Keratinocyte (primary cell): ENCODE measurements at regions not wholly inside any gene's neighbourhood (a gene's known extent, or its start where the extent isn't known, plus 50 kb on each side); places are given as distances from the start of the nearest gene placed in this dataset.

Source experiments
- DNase-seq: peaks from one replicate; pipeline ENCODE4 v3.0.0-alpha.2; 2011; ENCODE audit warnings: low read depth, missing footprints, low spot score
- FAIRE-seq: peaks from 2 replicates; lab custom pipeline; 2011; peaks lifted over from hg19 to GRCh38; lab: Jason Lieb, UNC
- H2AFZ ChIP-seq: 2 replicates; pipeline ENCODE4 v1.6.0; 2012; ENCODE audit warnings: low read length, control low read depth, inconsistent platforms; ENCODE audit not compliant: control insufficient read depth
- H3K27ac ChIP-seq: 2 replicates; pipeline ENCODE4 v1.5.1; 2011; ENCODE audit warnings: low read length; ENCODE audit not compliant: control insufficient read depth, insufficient read depth
- H3K27me3 ChIP-seq: 3 replicates; pipeline ENCODE4 v1.6.0; 2011; ENCODE audit warnings: low read length; ENCODE audit not compliant: control insufficient read depth, insufficient read depth; ENCODE audit errors: extremely low read depth
- H3K36me3 ChIP-seq, 2 experiments: 2 replicates in 1 of 2; 3 replicates in 1 of 2; pipeline ENCODE4 v1.5.1; 2011; ENCODE audit warnings: low read length in 2 of 2, mild to moderate bottlenecking in 1 of 2; ENCODE audit not compliant: control insufficient read depth in 2 of 2, insufficient read depth in 2 of 2; ENCODE audit errors: extremely low read depth in 1 of 2
- H3K4me1 ChIP-seq: 3 replicates; pipeline ENCODE4 v1.5.1; 2011; ENCODE audit warnings: low read length; ENCODE audit not compliant: control insufficient read depth, insufficient read depth; ENCODE audit errors: extremely low read depth
- H3K4me2 ChIP-seq: 3 replicates; pipeline ENCODE4 v1.6.0; 2011; ENCODE audit warnings: low read depth, low read length; ENCODE audit not compliant: control insufficient read depth, insufficient read depth; ENCODE audit errors: extremely low read depth
- H3K4me3 ChIP-seq, 3 experiments: fragments of 200-600 bp in 1 of 3; sonication (generic) in 1 of 3; 2 replicates in 2 of 3; 3 replicates in 1 of 3; pipeline ENCODE4 v1.5.1; 2011 to 2016; ENCODE audit warnings: low read length in 3 of 3, mild to moderate bottlenecking in 3 of 3, control low read depth in 2 of 3, inconsistent platforms in 1 of 3, low read depth in 1 of 3, mixed read lengths in 1 of 3, mixed run types in 1 of 3, moderate library complexity in 1 of 3; ENCODE audit not compliant: control insufficient read depth in 2 of 3, insufficient read depth in 2 of 3; ENCODE audit errors: extremely low read depth in 1 of 3
- H3K79me2 ChIP-seq: 2 replicates; pipeline ENCODE4 v1.6.0; 2012; ENCODE audit warnings: low read length; ENCODE audit not compliant: control insufficient read depth, insufficient read depth
- H3K9ac ChIP-seq: 3 replicates; pipeline ENCODE4 v1.6.0; 2011; ENCODE audit warnings: low read length; ENCODE audit not compliant: control insufficient read depth, insufficient read depth; ENCODE audit errors: extremely low read depth
- H3K9me1 ChIP-seq: 3 replicates; pipeline ENCODE4 v1.6.0; 2011; ENCODE audit warnings: low read length; ENCODE audit not compliant: control insufficient read depth, insufficient read depth; ENCODE audit errors: extremely low read depth
- H3K9me3 ChIP-seq: 2 replicates; pipeline ENCODE4 v1.5.1; 2012; ENCODE audit warnings: low read depth, low read length; ENCODE audit not compliant: control insufficient read depth
- H4K20me1 ChIP-seq: 3 replicates; pipeline ENCODE4 v1.6.0; 2011; ENCODE audit warnings: low read length; ENCODE audit not compliant: control insufficient read depth, insufficient read depth; ENCODE audit errors: extremely low read depth
- EZH2 ChIP-seq: IDR thresholded peaks from one replicate; pipeline ENCODE4 v1.6.1; 2012; ENCODE audit warnings: inconsistent platforms, mild to moderate bottlenecking, low read length, moderate library complexity
- dilution Hi-C: fragments of 300-500 bp; cut with MboI; formaldehyde crosslinking; loops from one replicate; pipeline ENCODE4 v1.7.0; 2020; ENCODE audit warnings: low sequenced_read_pairs; ENCODE audit not compliant: extremely low pct_ligation_motif_present
- TF ChIP-seq, protein P1 (sequence below), 3 experiments: IDR thresholded peaks in 1 of 3; conservative IDR thresholded peaks in 1 of 3; optimal IDR thresholded peaks in 1 of 3; 2 replicates in 2 of 3; 3 replicates in 1 of 3; pipeline versions ENCODE3 to v1.5.1; 2011; ENCODE audit warnings: low read length in 3 of 3, mild to moderate bottlenecking in 3 of 3, moderate library complexity in 2 of 3, control low read depth in 1 of 3, inconsistent platforms in 1 of 3; ENCODE audit not compliant: insufficient read depth in 2 of 3; ENCODE audit errors: extremely low read depth in 1 of 3

DNA sequence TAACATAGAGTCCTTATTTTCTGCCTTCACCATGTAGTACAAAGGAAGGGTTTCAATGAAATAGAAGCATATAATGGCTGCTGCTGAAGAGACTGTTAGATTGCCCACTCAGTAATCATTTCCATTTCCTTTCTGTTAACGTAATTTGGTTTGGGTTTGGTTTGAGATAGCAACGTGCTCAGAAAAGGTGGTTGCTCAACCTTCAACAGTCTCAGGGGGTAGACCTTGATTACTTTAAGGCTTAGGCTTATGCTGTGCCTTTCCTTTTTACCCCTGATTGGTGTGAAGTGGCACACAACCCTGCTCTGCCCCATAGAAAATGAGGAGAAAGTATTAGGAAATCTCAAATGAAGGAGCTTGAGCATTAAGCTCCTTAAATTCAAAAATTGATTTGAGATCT, 163.7 kb upstream of the TP63 start:
- Histone ChIP-seq H3K27ac (no peak overlapping the region), H2AFZ (no peak overlapping the region), H3K4me3 (no peak overlapping the region), H3K9me1 (no peaks in the 10 kb centered on the region), H3K36me3 (no peaks in the 10 kb centered on the region), H3K27me3 (no peaks in the 10 kb centered on the region), H4K20me1 (no peaks in the 10 kb centered on the region), H3K9ac (no peak overlapping the region), H3K4me1 (no peaks in the 10 kb centered on the region), H3K4me2 (no peak overlapping the region), H3K9me3 (no peaks in the 10 kb centered on the region), H3K79me2 (no peaks in the 10 kb centered on the region)
- dilution Hi-C loops: no loop called here
- TF ChIP-seq, protein P1, sequence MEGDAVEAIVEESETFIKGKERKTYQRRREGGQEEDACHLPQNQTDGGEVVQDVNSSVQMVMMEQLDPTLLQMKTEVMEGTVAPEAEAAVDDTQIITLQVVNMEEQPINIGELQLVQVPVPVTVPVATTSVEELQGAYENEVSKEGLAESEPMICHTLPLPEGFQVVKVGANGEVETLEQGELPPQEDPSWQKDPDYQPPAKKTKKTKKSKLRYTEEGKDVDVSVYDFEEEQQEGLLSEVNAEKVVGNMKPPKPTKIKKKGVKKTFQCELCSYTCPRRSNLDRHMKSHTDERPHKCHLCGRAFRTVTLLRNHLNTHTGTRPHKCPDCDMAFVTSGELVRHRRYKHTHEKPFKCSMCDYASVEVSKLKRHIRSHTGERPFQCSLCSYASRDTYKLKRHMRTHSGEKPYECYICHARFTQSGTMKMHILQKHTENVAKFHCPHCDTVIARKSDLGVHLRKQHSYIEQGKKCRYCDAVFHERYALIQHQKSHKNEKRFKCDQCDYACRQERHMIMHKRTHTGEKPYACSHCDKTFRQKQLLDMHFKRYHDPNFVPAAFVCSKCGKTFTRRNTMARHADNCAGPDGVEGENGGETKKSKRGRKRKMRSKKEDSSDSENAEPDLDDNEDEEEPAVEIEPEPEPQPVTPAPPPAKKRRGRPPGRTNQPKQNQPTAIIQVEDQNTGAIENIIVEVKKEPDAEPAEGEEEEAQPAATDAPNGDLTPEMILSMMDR (optimal IDR thresholded peaks at IDR 0.05 in 1 of 3, IDR thresholded peaks at IDR 0.05 in 1 of 3, conservative IDR thresholded peaks at IDR 0.05 in 1 of 3; ENCODE audit: extremely low read depth in 1 of 3, insufficient read depth in 2 of 3, low read length in 3 of 3): no peak
- no peak for TF ChIP-seq EZH2
- DNase-seq: no peak
- FAIRE-seq: no peak

DNA sequence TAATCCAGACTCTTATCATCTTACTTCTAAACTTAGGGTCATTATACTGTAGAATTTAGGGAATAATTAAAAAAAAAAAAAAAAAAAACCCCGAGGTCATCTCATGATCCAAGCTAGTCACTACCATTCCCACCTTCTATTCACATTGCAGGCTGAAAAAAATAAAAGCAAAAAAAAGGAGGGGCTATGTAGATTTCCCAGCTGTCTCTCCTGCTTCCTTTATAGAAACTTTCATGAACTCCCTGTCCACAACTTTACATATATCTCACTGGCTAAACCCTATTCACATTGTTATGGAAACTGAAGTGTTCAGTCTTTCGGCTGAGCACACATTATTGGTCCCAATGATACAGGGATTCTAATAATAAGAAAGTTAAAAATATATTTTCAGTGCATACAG, 156.2 kb upstream of the TP63 start:
- no peak for FAIRE-seq
- dilution Hi-C loops: no loop called here
- no peak for DNase-seq

More for the DNA sequence above, 156.2 kb upstream of the TP63 start:
- Histone ChIP-seq H3K36me3 (no peaks in the 10 kb centered on the region), H3K79me2 (no peaks in the 10 kb centered on the region), H4K20me1 (no peaks in the 10 kb centered on the region), H3K27me3 (no peaks in the 10 kb centered on the region), H2AFZ (no peak overlapping the region), H3K9ac (no peak overlapping the region), H3K4me3 (no peak overlapping the region), H3K4me1 (peaks cover 3% of the 10 kb centered on the region), H3K9me1 (no peaks in the 10 kb centered on the region), H3K9me3 (no peaks in the 10 kb centered on the region), H3K4me2 (no peak overlapping the region), H3K27ac (no peak overlapping the region)
- no peak for TF ChIP-seq EZH2
- TF ChIP-seq, protein P1 (optimal IDR thresholded peaks at IDR 0.05 in 1 of 3, IDR thresholded peaks at IDR 0.05 in 1 of 3, conservative IDR thresholded peaks at IDR 0.05 in 1 of 3; ENCODE audit: extremely low read depth in 1 of 3, insufficient read depth in 2 of 3, low read length in 3 of 3): no peak
